MM.1S (cell line): ENCODE measurements at regions not wholly inside any gene's neighbourhood (a gene's known extent, or its start where the extent isn't known, plus 50 kb on each side); places are given as distances from the start of the nearest gene placed in this dataset.

ENCODE experiments used
- DNase-seq: peaks from one replicate; pipeline ENCODE4 v3.0.0-alpha.2; 2015
- H2AFZ ChIP-seq: fragments of 300-600 bp; sonication (generic); 2 replicates; pipeline ENCODE4 v1.6.0; 2016; ENCODE audit warnings: antibody characterized with exemption, low read length
- H3F3A ChIP-seq: fragments of 300-600 bp; sonication (generic); 2 replicates; pipeline ENCODE4 v1.6.1; 2016; ENCODE audit warnings: mild to moderate bottlenecking, antibody characterized with exemption, low read length, moderate library complexity, mixed read lengths; ENCODE audit not compliant: insufficient read depth
- H3K27ac ChIP-seq: fragments of 300-600 bp; sonication (generic); 2 replicates; pipeline ENCODE4 v1.5.1; 2016; ENCODE audit warnings: mild to moderate bottlenecking, low read length
- H3K27me3 ChIP-seq: fragments of 300-600 bp; sonication (generic); replicated peaks from 2 replicates; pipeline ENCODE4 v1.6.0; 2016; ENCODE audit warnings: low read length; ENCODE audit not compliant: insufficient read depth
- H3K36me3 ChIP-seq: fragments of 300-600 bp; sonication (generic); replicated peaks from 2 replicates; pipeline ENCODE4 v1.6.1; 2016; ENCODE audit warnings: mild to moderate bottlenecking, low read length, mixed read lengths; ENCODE audit not compliant: insufficient read depth
- H3K4me1 ChIP-seq: fragments of 300-600 bp; sonication (generic); 2 replicates; pipeline ENCODE4 v1.6.1; 2016; ENCODE audit warnings: low read length, mixed read lengths
- H3K4me2 ChIP-seq: fragments of 300-600 bp; sonication (generic); 2 replicates; pipeline ENCODE4 v1.6.0; 2016; ENCODE audit warnings: low read depth, low read length
- H3K4me3 ChIP-seq: fragments of 300-600 bp; sonication (generic); 2 replicates; pipeline ENCODE4 v1.5.1; 2016; ENCODE audit warnings: low read length, mixed read lengths
- H3K79me2 ChIP-seq: fragments of 300-600 bp; sonication (generic); 2 replicates; pipeline ENCODE4 v1.6.1; 2016; ENCODE audit warnings: mixed run types, low read length, mixed read lengths
- H3K9ac ChIP-seq: fragments of 300-600 bp; sonication (generic); 2 replicates; pipeline ENCODE4 v1.6.1; 2016; ENCODE audit warnings: low read length, mixed read lengths
- H3K9me2 ChIP-seq: fragments of 300-600 bp; sonication (generic); replicated peaks from 2 replicates; pipeline ENCODE4 v1.6.1; 2016; ENCODE audit warnings: mild to moderate bottlenecking, low read length, mixed read lengths; ENCODE audit not compliant: insufficient read depth
- H3K9me3 ChIP-seq: fragments of 300-600 bp; sonication (generic); replicated peaks from 2 replicates; pipeline ENCODE4 v1.6.1; 2016; ENCODE audit warnings: mild to moderate bottlenecking, low read length, mixed read lengths; ENCODE audit not compliant: insufficient read depth
- H4K20me1 ChIP-seq: fragments of 300-600 bp; sonication (generic); 2 replicates; pipeline ENCODE4 v1.6.1; 2016; ENCODE audit warnings: mild to moderate bottlenecking, low read length, moderate library complexity, mixed read lengths; ENCODE audit not compliant: insufficient read depth
- EZH2 ChIP-seq: fragments of 300-600 bp; sonication (generic); optimal IDR thresholded peaks from 2 replicates; pipeline ENCODE3; 2017; ENCODE audit warnings: low read depth, mild to moderate bottlenecking, antibody characterized with exemption, low read length, mixed read lengths
- EZH2phosphoT487 ChIP-seq: fragments of 300-600 bp; sonication (generic); IDR thresholded peaks from 2 replicates; pipeline ENCODE4 v1.6.1; 2018; ENCODE audit warnings: antibody characterized with exemption, low read length
- TF ChIP-seq, protein P1 (sequence below): fragments of 300-600 bp; sonication (generic); IDR thresholded peaks from 2 replicates; pipeline ENCODE4 v1.5.1; 2016; ENCODE audit warnings: antibody characterized with exemption, low read length, mixed read lengths

DNA sequence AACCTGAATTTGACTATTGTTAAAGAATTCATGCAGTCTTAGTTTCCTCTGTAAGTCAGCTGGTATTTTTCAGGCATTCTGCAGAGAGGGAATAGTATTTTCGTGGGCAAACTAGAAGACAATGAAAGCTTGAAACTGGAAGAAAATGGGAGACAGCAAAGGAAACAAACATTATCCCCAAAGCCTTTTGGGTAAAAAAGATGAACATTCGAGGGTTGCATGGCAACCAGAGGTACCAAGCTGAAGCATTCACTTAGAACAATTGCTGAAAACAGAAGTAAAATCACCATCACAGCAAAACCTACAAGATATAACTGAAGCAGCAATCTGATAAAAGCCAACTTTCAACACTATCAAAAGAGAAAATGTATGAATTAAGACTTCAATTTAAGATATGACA, 233.7 kb downstream of the SCG2 start:
- DNase-seq, result no peak
- Histone ChIP-seq H3K9ac (no peak overlapping the region), H3K79me2 (no peaks in the 10 kb centered on the region), H3K27ac (no peak overlapping the region), H3K36me3 (no peaks in the 10 kb centered on the region), H4K20me1 (no peaks in the 10 kb centered on the region), H3K4me2 (no peak overlapping the region), H3K4me3 (no peak overlapping the region), H3K27me3 (no peaks in the 10 kb centered on the region), H3K9me3 (no peaks in the 10 kb centered on the region), H3F3A (no peaks in the 10 kb centered on the region), H2AFZ (no peak overlapping the region), H3K9me2 (no peaks in the 10 kb centered on the region), H3K4me1 (peaks cover 4% of the 10 kb centered on the region; the same call in 1 of the 2 replicates)
- no peak for TF ChIP-seq EZH2phosphoT487
- no peak for TF ChIP-seq EZH2
- TF ChIP-seq, protein P1, sequence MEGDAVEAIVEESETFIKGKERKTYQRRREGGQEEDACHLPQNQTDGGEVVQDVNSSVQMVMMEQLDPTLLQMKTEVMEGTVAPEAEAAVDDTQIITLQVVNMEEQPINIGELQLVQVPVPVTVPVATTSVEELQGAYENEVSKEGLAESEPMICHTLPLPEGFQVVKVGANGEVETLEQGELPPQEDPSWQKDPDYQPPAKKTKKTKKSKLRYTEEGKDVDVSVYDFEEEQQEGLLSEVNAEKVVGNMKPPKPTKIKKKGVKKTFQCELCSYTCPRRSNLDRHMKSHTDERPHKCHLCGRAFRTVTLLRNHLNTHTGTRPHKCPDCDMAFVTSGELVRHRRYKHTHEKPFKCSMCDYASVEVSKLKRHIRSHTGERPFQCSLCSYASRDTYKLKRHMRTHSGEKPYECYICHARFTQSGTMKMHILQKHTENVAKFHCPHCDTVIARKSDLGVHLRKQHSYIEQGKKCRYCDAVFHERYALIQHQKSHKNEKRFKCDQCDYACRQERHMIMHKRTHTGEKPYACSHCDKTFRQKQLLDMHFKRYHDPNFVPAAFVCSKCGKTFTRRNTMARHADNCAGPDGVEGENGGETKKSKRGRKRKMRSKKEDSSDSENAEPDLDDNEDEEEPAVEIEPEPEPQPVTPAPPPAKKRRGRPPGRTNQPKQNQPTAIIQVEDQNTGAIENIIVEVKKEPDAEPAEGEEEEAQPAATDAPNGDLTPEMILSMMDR, result no peak

DNA sequence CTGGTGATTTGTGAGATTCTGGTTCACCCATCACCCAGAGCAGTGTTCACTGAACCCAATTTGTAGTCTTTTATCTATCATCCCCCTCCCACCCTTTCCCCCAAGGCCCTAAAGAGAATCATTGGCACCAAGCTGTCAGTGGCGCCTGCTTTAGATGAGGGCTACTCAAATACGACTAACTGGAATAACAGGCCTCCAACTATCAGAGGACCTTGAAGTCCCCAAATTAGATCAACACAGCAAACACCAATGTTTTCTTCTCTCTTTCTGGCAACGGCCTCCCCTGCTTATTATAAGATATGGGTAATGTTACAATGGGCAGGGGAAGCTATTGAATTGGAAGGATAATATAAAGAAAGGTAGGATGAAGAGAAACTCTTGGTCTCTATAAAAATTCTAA, 232.3 kb downstream of the SCG2 start:
- Histone ChIP-seq H3K9me3 (no peaks in the 10 kb centered on the region), H2AFZ (no peak overlapping the region), H3K36me3 (no peaks in the 10 kb centered on the region), H3K4me3 (no peak overlapping the region), H3K27me3 (no peaks in the 10 kb centered on the region), H3K79me2 (no peaks in the 10 kb centered on the region), H3K27ac (no peak overlapping the region), H4K20me1 (no peaks in the 10 kb centered on the region), H3F3A (no peaks in the 10 kb centered on the region), H3K4me2 (no peak overlapping the region), H3K9ac (no peak overlapping the region), H3K4me1 (peaks cover 4% of the 10 kb centered on the region; the same call in 1 of the 2 replicates), H3K9me2 (no peaks in the 10 kb centered on the region)
- DNase-seq, result no peak
- TF ChIP-seq, protein P1, result no peak
- TF ChIP-seq EZH2, result no peak
- TF ChIP-seq EZH2phosphoT487, result no peak

DNA sequence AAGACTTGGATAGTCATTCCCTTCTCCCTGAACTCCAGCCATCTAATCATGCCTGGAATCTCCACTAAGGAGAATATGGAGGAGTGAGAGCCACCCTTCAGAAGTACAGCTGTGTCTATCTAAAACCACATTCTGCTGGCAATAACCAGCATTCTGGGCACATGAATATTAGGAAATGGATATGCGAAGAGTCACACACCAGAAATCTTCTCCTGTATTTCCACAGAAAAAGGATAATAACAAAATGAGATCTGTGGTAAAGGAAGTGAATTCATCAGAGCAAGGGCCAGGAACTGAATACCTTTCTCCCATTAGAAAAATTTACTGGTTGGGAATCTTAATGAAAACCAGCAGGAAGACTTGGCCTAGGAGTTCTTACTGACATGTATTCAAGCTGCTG, 218.8 kb downstream of the SCG2 start:
- Histone ChIP-seq H3K27ac (no peak overlapping the region), H3K79me2 (no peaks in the 10 kb centered on the region), H3K9me3 (no peaks in the 10 kb centered on the region), H3F3A (no peaks in the 10 kb centered on the region), H3K4me1 (no peaks in the 10 kb centered on the region), H3K4me3 (no peak overlapping the region), H3K9ac (no peak overlapping the region), H3K36me3 (no peaks in the 10 kb centered on the region), H4K20me1 (no peaks in the 10 kb centered on the region), H3K4me2 (no peak overlapping the region), H2AFZ (no peak overlapping the region), H3K27me3 (no peaks in the 10 kb centered on the region), H3K9me2 (no peaks in the 10 kb centered on the region)
- no peak for DNase-seq
- TF ChIP-seq EZH2 (no peak), EZH2phosphoT487 (no peak)
- TF ChIP-seq, protein P1, result no peak
